22Rv1 (cell line): ENCODE measurements at regions not wholly inside any gene's neighbourhood (a gene's known extent, or its start where the extent isn't known, plus 50 kb on each side); places are given as distances from the start of the nearest gene placed in this dataset.

ENCODE experiments used
- H3K27ac ChIP-seq: fragments of 450-650 bp; 2 replicates; pipeline ENCODE4 v1.5.1; 2017
- ZFX ChIP-seq: fragments of 450-650 bp; IDR thresholded peaks from 2 replicates; pipeline ENCODE4 v1.6.1; 2017; ENCODE audit warnings: antibody characterized with exemption, borderline replicate concordance
- TF ChIP-seq, protein P1 (sequence below): fragments of 450-650 bp; IDR thresholded peaks from 2 replicates; pipeline ENCODE4 v1.5.1; 2017; ENCODE audit warnings: mild to moderate bottlenecking

DNA sequence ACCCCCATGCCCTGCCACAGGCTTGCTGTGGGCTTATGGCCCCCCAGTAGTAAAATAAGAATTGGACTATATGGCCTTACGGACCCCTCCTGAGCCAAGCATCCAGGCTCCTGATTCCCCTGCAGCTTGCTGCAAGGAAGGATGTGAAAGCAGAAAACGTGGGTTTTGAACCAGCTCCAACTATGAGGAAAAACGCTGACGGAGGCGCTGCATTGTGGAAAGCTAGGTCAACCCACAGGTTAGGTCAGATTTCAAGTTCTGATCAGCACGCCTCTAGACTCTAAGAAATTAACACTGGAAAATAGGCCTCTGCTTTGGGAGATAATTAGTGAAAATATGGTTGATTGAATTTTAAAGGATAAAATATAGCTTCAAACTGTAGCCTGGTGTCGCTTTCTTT lies 195.4 kb upstream of the HES1 start:
- no peak for TF ChIP-seq ZFX
- TF ChIP-seq, protein P1, sequence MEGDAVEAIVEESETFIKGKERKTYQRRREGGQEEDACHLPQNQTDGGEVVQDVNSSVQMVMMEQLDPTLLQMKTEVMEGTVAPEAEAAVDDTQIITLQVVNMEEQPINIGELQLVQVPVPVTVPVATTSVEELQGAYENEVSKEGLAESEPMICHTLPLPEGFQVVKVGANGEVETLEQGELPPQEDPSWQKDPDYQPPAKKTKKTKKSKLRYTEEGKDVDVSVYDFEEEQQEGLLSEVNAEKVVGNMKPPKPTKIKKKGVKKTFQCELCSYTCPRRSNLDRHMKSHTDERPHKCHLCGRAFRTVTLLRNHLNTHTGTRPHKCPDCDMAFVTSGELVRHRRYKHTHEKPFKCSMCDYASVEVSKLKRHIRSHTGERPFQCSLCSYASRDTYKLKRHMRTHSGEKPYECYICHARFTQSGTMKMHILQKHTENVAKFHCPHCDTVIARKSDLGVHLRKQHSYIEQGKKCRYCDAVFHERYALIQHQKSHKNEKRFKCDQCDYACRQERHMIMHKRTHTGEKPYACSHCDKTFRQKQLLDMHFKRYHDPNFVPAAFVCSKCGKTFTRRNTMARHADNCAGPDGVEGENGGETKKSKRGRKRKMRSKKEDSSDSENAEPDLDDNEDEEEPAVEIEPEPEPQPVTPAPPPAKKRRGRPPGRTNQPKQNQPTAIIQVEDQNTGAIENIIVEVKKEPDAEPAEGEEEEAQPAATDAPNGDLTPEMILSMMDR = no peak
- no peak overlapping the region for H3K27ac ChIP-seq

DNA sequence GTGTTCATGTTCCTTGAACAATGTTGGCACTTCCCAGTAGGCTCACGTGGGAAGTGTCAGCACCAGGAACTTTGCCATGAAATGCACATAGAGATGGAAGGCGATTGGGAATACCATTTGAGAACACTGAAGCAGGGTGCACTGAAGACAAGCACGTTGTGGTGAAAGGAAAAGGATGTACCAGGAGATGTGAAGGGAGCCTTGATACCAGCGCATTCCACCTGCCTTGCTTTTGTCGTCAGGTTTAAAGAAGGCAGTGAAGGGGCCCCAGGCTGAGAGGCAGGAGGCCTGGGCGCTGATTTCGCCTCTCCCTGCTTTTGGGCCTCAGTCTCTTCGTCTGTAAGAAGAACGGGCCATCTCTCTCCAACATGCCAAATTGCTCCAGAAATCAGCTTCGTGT lies 194.5 kb upstream of the HES1 start:
- TF ChIP-seq ZFX = no peak
- TF ChIP-seq, protein P1 = no peak

DNA sequence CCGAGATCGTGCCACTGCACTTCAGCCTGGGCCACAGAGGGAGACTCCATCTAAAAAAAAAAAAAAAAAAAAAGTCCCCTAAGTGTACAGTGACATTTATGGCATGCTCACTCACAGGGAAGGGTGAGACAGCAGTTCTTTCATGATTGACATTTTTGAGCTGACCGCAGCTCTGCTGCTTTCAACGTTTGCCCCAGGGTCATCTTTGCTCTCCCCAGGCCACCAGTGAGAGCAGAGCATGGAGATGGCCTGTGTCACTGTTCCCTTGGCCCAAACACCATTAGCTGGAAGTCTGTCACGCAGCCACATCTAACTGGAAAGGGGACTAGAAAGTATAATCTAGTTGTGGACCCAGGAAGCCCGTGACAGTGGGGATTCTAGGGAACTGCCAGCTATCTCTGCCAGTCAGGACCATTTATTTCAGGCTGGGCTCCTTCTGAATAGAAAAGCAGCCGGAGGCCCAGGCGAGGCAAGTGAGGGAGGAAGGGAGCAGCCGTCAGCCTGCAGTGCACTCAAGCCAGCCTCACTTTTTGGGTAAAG lies 193.4 kb upstream of the HES1 start:
- TF ChIP-seq, protein P1 = no peak
- TF ChIP-seq ZFX = no peak
- no peak overlapping the region for H3K27ac ChIP-seq

More for the DNA sequence above, 194.5 kb upstream of the HES1 start:
- no peak overlapping the region for H3K27ac ChIP-seq

DNA sequence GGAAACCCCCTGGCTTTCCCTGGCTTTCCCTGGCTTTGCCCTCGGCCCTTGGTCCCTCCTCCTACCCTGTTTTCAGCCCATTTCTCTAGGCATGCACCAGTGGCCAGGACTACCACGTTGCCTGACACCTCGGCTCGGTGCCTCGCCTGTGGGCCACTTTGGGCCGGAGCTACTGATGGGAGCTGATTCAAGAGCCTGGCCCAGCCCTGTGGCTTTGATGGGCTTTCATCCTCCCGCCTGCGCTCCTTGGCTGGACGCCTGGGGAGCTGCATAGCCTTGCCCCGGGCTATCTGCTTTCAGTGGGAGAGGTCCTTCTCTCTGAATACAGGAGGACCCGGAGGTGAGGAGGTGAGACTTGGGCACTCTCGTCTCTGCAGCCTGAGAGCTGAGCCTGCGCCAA lies 192.7 kb upstream of the HES1 start:
- no peak overlapping the region for H3K27ac ChIP-seq
- TF ChIP-seq, protein P1 = no peak

DNA sequence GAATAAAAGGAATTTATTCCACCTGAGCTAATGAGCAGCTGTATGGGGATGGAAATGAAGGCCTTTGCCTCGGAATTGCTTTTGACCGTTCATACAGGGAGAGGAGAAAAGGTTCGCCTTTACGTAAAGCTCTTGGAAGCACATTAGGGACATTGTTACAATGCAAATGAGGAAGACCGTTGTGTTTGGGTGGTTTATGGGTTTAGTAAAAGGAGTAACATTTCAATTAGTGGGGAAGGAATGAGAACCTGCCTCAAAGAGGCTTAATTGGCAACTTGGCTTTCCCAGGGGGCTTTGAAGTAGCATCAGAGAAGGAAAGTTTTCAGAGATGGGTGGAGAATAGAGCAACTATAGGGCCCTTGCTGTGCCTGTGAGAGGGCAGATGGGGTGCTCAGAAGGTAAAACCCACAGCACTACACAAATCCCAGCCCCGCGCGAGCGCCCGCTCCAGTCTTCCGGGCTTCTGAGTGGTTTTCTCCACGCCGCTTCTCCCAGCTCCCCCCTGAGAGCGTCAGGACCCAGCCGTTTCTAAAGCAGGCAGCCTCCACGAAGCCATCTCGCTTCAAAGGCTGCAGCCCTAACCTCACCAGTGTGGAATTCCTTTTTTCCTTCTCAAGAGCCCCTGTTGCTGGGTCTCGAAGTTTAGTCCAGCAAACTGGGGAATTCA lies 192.0 kb upstream of the HES1 start:
- no peak overlapping the region for H3K27ac ChIP-seq

DNA sequence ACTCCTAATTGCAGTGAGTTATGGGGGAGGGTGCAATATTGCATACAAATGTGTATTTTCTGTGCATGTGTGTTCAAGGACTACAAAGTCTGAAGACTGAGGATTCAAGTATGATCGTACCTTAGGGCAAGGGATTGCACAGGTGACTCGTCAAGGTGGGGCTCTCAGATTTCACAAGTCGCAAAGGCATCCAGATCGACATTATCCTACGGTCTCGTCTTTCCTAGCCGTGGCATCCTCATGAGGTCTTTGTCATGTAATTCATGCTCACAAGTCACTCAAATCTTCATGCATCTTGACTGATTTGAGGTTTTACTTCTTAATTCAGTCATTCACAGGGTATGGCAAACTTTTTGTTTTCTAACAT lies 191.4 kb upstream of the HES1 start:
- TF ChIP-seq, protein P1 = no peak

More for the DNA sequence above, 192.0 kb upstream of the HES1 start:
- TF ChIP-seq, protein P1 = no peak
- TF ChIP-seq ZFX = no peak

DNA sequence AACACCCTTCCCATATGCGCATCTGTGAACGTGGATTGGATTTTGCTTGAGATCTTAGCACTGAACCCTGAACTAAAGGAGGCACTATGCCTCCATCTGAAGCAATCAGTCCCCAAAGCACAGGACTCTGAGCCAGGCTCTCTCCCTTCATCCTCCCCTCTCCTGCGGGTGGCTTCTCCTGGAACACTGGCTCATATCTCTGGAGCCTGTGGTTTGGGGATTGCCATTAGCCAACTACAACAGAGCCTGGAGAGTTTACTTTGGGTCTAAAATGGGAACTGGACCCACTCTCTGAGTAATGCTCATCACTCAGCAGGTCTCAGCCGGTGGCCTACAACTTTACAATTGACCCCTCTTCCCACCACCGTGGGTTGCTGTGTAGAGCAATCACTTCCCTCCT lies 190.8 kb upstream of the HES1 start:
- no peak overlapping the region for H3K27ac ChIP-seq
- TF ChIP-seq ZFX = no peak
- TF ChIP-seq, protein P1 = no peak

More for the DNA sequence above, 191.4 kb upstream of the HES1 start:
- no peak overlapping the region for H3K27ac ChIP-seq
